Muscle layer of colon (tissue), 2 donors: ENCODE measurements at regions not wholly inside any gene's neighbourhood (a gene's known extent, or its start where the extent isn't known, plus 50 kb on each side); places are given as distances from the start of the nearest gene placed in this dataset.

Experiments used
- H3K27ac ChIP-seq: one replicate; pipeline ENCODE4 v1.7.0; 2013; ENCODE audit warnings: low read depth, mild to moderate bottlenecking, low read length, moderate library complexity
- H3K27me3 ChIP-seq, 2 donors: one replicate each; pipeline ENCODE4 v1.7.0; 2013; ENCODE audit warnings: low read length in 2 of 2, mild to moderate bottlenecking in 2 of 2; ENCODE audit not compliant: insufficient read depth in 2 of 2, control insufficient read depth in 1 of 2
- H3K36me3 ChIP-seq: one replicate; pipeline ENCODE4 v1.7.0; 2013; ENCODE audit warnings: mild to moderate bottlenecking, low read length; ENCODE audit not compliant: insufficient read depth
- H3K4me1 ChIP-seq: one replicate; pipeline ENCODE4 v1.7.0; 2013; ENCODE audit warnings: mild to moderate bottlenecking, low read length; ENCODE audit not compliant: insufficient read depth
- H3K4me3 ChIP-seq, 2 donors: one replicate each; pipeline ENCODE4 v1.7.0; 2013; ENCODE audit warnings: low read length in 2 of 2, low read depth in 1 of 2, mild to moderate bottlenecking in 1 of 2, moderate library complexity in 1 of 2
- H3K9ac ChIP-seq: one replicate; pipeline ENCODE4 v1.7.0; 2013; ENCODE audit warnings: low read length
- H3K9me3 ChIP-seq: one replicate; pipeline ENCODE4 v1.7.0; 2013; ENCODE audit warnings: mild to moderate bottlenecking, low read length
- donor health status: abdominal sarcoma.
- donor health status: Adenocarcinoma of cecum.

DNA sequence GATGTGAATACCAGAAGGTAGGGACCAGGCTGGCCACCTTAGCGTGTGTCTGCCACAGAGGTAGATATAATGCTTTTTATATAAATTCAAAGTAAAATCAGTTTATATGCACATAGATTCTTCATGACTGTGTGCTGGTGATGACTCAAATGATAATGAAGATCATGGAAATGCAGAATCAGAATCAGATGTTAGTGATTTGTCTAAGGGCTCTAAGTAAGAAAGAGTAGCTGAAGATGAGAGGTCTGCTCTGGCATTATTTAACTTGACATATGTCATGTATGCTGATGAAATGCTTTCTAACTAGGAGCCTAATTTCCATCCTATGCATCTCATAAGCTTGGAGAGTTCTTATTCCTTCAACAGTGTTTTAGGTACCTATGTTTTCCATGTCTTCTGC, 50.3 kb upstream of the DPH6 start:
- H3K27ac ChIP-seq = no peak overlapping the region
- no peaks in the 10 kb centered on the region for H3K36me3 ChIP-seq

DNA sequence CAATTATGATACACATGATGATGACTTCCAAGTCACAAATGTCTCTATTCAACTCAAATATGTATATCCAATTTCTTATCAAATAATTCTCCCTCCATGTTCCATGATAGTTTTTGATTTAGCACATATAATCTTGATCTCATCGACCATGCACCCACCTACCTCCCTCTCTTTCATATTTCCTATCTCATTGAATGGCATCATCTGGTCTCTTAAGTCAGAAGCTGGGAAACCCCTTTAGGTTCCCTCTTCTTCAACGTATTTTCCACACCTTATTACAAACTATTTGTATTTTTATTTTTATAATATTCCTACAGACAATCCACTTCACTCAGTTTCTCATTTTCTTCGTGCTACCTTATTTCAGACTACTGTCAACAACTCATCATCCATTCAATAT, 56.9 kb upstream of the DPH6 start:
- Histone ChIP-seq H3K4me3 (no peak overlapping the region), H3K9me3 (no peaks in the 10 kb centered on the region), H3K27ac (no peak overlapping the region), H3K36me3 (no peaks in the 10 kb centered on the region), H3K9ac (no peak overlapping the region), H3K4me1 (no peaks in the 10 kb centered on the region), H3K27me3 (no peaks in the 10 kb centered on the region)

More for the DNA sequence above, 50.3 kb upstream of the DPH6 start:
- Histone ChIP-seq H3K27me3 (no peaks in the 10 kb centered on the region), H3K4me3 (no peak overlapping the region), H3K4me1 (no peaks in the 10 kb centered on the region), H3K9me3 (no peaks in the 10 kb centered on the region), H3K9ac (no peak overlapping the region)

DNA sequence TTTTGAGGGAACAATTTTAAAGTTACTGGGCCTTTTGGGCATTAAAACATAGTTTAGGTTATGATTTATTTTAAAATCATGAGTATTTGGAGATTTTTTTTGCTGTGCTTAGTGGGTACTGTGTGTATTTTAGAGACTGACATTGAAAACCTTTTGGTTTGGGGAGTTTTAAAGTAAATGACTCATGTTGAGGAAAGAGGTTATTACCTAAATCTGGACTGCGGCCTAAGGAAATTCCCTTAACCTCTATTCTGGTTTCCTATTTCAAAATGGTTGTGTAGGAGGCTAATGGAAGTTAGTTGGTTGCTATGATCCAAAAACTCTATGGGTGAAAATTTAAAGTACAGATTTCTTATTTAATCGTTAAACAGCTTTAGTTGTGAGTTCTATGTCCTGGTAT, 57.3 kb upstream of the DPH6 start:
- Histone ChIP-seq H3K27me3 (no peaks in the 10 kb centered on the region), H3K9ac (no peak overlapping the region), H3K4me3 (no peak overlapping the region), H3K36me3 (no peaks in the 10 kb centered on the region), H3K27ac (no peak overlapping the region), H3K4me1 (no peaks in the 10 kb centered on the region), H3K9me3 (no peaks in the 10 kb centered on the region)

- no peak overlapping the region for H3K27ac ChIP-seq
- H3K27me3 ChIP-seq = no peaks in the 10 kb centered on the region
- H3K9me3 ChIP-seq = no peaks in the 10 kb centered on the region
- no peak overlapping the region for H3K4me3 ChIP-seq
- no peak overlapping the region for H3K9ac ChIP-seq
- H3K36me3 ChIP-seq = no peaks in the 10 kb centered on the region
- no peaks in the 10 kb centered on the region for H3K4me1 ChIP-seq
Measured at GRCh38 chr15:35603856-35604255, 57.9 kb upstream of the DPH6 start.

DNA sequence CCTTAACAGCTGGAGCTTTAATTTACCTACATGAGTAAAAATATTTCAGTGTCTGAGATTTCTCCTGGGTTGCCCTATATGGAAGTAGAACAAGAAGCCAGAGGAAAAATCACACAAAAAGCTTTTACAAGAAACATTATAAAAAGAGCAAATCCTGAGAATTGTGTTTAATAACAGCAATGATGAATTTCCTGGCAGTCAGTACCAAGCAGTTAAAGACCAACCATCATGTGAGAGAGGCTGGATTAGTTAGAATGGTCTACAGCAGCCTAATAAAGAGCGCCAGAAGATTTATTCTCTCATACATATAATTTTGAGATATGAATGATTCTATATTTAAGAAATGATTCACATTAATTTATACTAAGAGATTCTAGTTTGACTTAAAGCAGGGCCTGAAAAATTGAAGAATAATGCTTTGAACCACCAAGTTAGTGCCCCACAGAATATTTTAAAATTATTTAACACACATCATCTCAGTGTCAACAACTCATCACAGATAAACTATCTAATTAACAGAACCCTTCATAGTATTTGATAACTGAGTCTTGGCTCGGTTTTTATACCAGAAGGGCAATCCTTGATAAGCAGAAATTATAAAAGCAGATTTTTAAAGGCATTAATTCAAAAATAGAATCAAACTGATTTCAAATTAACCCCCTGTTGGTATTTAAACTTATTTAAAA, 59.9 kb upstream of the DPH6 start:
- no peak overlapping the region for H3K9ac ChIP-seq
- H3K27me3 ChIP-seq = no peaks in the 10 kb centered on the region
- no peak overlapping the region for H3K4me3 ChIP-seq
- no peaks in the 10 kb centered on the region for H3K36me3 ChIP-seq
- H3K4me1 ChIP-seq = no peaks in the 10 kb centered on the region
- no peaks in the 10 kb centered on the region for H3K9me3 ChIP-seq
- H3K27ac ChIP-seq = no peak overlapping the region

DNA sequence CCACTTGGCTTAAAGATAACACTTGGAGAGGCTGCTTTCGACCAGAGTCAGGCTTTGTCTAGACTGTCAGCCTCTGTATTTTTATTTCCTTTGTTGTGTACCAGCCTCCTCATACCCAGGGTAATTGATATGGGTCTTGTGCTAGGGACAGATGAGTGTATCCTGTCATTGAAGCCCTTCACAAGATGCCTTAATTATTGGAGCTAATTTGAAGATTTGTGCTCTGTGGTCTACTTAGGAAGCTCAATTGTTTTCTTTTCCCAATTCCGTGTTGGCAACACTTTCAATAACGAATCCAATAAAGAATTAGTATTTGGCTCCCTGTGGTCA, 60.5 kb upstream of the DPH6 start:
- no peak overlapping the region for H3K9ac ChIP-seq
- H3K27me3 ChIP-seq = no peaks in the 10 kb centered on the region
- H3K9me3 ChIP-seq = no peaks in the 10 kb centered on the region
- H3K27ac ChIP-seq = no peak overlapping the region
- no peak overlapping the region for H3K4me3 ChIP-seq
- no peaks in the 10 kb centered on the region for H3K4me1 ChIP-seq
- H3K36me3 ChIP-seq = no peaks in the 10 kb centered on the region

DNA sequence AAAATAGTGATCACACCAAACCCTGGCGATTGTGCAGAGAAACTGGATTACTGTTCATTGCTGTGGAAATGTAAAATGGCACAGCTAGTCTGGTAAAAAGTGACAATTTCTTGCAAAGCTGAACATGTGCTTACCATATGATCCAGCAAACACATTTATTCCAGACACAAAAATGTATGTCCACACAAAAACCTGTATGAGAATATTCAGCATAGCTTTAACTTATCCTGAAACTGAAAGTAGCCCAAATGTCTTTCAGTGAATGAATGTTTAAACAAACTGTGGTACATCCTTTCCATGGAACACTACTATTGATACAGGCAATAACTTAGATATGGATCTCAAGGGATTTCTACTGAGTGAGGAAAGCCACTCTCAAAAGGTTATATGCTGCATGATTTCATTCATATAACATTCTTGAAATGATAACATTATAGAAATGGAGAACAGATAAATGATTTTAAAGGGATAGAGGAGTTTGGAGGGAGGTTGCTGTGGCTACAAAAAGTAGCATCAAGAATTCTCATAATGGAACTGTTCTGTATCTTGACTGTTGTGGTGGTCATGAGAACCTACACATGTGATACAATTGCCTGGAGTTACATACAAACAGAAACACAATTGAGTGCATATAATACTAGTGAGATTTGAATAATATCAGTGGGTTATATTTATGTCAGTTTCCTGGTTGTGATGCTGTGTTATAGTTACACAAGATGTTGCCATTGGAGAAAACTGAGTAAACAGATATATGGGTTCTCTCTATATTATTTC, 70.7 kb upstream of the DPH6 start:
- Histone ChIP-seq H3K4me3 (no peak overlapping the region), H3K36me3 (no peaks in the 10 kb centered on the region), H3K27me3 (no peaks in the 10 kb centered on the region), H3K27ac (no peak overlapping the region), H3K9me3 (no peaks in the 10 kb centered on the region), H3K4me1 (no peaks in the 10 kb centered on the region), H3K9ac (no peak overlapping the region)

DNA sequence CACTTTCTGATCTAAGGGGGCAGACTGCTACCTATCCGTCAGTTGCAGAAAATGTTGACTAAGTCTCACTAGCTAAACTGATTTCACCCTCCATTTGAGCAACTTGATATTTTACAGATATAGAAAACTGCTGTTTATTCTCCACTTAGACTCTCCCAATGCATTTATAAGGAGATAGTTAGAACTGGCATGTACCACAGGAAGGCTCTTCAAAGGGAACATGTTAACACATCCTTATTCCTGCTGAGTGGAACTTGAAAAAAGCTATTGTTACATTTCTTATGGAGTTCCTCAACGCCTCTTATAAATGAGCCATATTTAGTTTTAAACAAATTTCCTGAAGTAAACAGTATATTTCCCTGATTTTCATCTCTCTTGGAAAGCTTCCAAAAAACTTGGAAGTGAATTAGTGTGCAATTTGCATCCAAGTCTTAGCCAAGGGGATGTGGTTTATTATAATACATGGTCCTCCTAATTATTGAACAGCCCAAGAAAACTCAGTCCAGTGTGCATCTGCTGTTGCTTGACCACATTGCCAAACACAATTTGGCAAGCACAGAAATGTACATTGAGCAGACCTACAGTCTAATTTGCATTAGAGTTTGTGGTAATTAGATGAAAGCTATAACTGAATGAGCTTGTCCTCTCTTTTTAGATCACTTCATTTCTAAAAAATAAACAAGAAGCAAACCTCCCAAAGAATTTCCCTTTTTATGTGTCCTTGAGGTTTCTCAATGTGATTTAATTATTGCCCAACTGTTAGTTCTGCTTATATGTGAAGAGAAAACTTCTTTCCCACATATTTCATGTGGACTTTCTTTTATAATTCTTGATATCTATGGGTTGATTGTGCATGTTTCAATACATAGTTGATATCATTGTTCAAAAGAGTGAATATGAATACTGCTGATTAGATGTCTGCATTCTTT, 72.6 kb upstream of the DPH6 start:
- H3K4me1 ChIP-seq = no peaks in the 10 kb centered on the region
- no peak overlapping the region for H3K27ac ChIP-seq
- no peaks in the 10 kb centered on the region for H3K27me3 ChIP-seq

DNA sequence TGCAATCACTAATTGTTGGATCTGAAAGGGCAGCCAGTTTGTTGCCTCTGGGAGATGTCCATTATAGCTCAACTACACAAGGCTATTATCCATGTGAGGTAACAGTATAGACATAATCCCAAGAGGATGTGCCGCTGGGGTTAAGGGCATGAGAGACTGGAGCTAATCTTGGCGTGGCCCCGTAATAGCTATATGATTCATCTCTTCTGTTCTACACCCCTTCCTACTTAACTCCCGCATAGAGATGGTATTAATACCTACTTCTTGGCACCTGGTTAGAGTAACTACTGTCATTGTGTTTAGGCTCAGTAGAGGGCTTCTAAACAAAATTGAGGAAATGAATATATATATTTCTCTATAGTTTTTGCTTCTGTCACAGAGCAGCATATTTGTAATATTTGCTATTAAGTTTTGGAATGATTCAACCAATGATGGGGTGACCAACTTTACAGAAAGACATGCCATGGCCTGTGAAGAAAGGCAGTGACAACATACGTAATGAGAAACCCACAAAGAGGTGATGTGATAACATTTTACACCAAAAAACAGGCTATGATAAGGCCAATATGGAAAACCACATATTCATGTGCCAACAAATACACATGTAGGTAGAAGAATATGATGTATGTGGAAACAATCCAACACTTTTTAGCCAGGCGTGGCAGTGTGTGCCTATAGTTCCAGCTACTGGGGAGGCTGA, 76.8 kb upstream of the DPH6 start:
- peaks cover 9% of the 10 kb centered on the region for H3K4me1 ChIP-seq
- no peaks in the 10 kb centered on the region for H3K27me3 ChIP-seq
- H3K36me3 ChIP-seq = no peaks in the 10 kb centered on the region
- no peaks in the 10 kb centered on the region for H3K9me3 ChIP-seq
- H3K27ac ChIP-seq = no peak overlapping the region
- no peak overlapping the region for H3K4me3 ChIP-seq
- H3K9ac ChIP-seq = no peak overlapping the region

More for the DNA sequence above, 72.6 kb upstream of the DPH6 start:
- Histone ChIP-seq H3K36me3 (no peaks in the 10 kb centered on the region), H3K9me3 (no peaks in the 10 kb centered on the region), H3K9ac (no peak overlapping the region), H3K4me3 (no peak overlapping the region)

DNA sequence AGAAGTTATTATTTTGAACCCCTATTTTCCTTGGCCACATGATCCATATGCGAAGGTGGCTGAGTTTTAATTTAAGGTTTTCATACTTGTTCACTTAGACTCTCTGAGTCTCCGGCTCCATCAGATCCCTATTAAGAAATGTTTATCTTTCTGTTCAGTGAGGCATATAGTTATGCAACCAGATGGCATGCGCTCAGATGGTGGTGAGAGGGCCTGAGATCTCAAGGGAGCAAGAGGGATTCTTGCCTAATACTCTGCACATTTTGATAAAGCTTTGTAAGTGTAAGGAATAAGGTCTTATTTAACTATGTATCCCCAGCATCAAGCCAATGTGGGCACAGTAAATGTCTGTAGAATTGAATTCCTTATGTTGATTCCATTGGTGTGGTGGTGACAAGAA, 78.9 kb upstream of the DPH6 start:
- no peak overlapping the region for H3K27ac ChIP-seq
- peaks cover 9% of the 10 kb centered on the region for H3K4me1 ChIP-seq
- H3K9ac ChIP-seq = no peak overlapping the region
- H3K9me3 ChIP-seq = no peaks in the 10 kb centered on the region
- no peaks in the 10 kb centered on the region for H3K36me3 ChIP-seq
- H3K27me3 ChIP-seq = no peaks in the 10 kb centered on the region
- no peak overlapping the region for H3K4me3 ChIP-seq
